C4-2B (cell line): ENCODE measurements at regions not wholly inside any gene's neighbourhood (a gene's known extent, or its start where the extent isn't known, plus 50 kb on each side); places are given as distances from the start of the nearest gene placed in this dataset.

Source experiments
- H3K27ac ChIP-seq: fragments of 450-650 bp; 2 replicates; pipeline ENCODE4 v1.5.1; 2017
- CTCF ChIP-seq: fragments of 450-650 bp; conservative IDR thresholded peaks from 2 replicates; pipeline ENCODE4 v1.5.1; 2017; ENCODE audit warnings: mild to moderate bottlenecking
- ZFX ChIP-seq: fragments of 450-650 bp; IDR thresholded peaks from 2 replicates; pipeline ENCODE4 v1.6.1; 2017

GRCh38 chr13:68124437-68125086 is 894.4 kb upstream of the PCDH9 start:
- no peak for TF ChIP-seq CTCF
- no peak for TF ChIP-seq ZFX

GRCh38 chr13:68110178-68110768 is 880.1 kb upstream of the PCDH9 start:
- TF ChIP-seq ZFX (no peak), CTCF (no peak)
- H3K27ac ChIP-seq = no peak overlapping the region

More at GRCh38 chr13:68124437-68125086, 894.4 kb upstream of the PCDH9 start:
- no peak overlapping the region for H3K27ac ChIP-seq

DNA sequence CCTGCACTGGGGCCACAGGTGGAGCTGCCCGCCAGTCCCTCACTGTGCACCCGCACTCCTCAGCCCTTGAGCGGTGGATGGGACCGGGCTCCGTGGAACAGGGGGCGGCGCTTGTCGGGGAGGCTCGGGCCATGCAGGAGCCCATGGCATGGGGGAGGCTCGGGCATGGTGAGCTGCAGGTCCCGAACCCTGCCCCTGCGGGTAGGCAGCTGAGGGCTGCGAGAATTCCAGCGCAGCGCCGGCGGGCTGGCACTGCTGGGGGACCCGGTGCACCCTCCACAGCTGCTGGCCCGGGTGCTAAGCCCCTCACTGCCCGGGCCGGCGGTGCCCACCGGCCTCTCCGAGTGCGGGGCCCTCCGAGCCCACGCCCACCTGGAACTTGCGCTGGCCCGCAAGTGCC is 877.5 kb upstream of the PCDH9 start:
- H3K27ac ChIP-seq = no peak overlapping the region

GRCh38 chr13:68099631-68100030 is 869.5 kb upstream of the PCDH9 start:
- TF ChIP-seq CTCF (no peak), ZFX (no peak)

More for the DNA sequence above, 877.5 kb upstream of the PCDH9 start:
- TF ChIP-seq ZFX = no peak
- TF ChIP-seq CTCF = no peak

DNA sequence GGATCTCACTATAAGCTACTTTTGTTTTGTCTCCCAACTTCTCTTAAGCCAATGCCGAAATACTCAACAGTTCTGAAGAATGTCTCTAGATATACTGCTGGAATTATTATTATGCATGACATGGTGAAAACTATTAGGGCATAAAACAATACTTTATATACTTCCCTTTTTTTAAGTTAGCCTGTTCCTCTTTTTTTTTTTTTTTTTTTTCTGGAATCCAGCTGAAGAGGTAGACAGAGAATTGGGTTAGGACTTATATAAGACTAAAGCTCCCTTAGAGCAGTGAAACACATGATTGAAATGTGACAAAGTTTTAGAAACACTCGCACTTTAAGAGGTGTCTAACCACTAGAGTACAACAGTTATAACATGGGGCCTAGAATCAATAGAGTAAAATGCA is 850.9 kb upstream of the PCDH9 start:
- H3K27ac ChIP-seq = no peak overlapping the region
- no peak for TF ChIP-seq CTCF
- no peak for TF ChIP-seq ZFX

More at GRCh38 chr13:68099631-68100030, 869.5 kb upstream of the PCDH9 start:
- H3K27ac ChIP-seq = no peak overlapping the region

GRCh38 chr13:68078874-68079273 is 848.7 kb upstream of the PCDH9 start:
- no peak overlapping the region for H3K27ac ChIP-seq
- TF ChIP-seq ZFX (no peak), CTCF (no peak)

DNA sequence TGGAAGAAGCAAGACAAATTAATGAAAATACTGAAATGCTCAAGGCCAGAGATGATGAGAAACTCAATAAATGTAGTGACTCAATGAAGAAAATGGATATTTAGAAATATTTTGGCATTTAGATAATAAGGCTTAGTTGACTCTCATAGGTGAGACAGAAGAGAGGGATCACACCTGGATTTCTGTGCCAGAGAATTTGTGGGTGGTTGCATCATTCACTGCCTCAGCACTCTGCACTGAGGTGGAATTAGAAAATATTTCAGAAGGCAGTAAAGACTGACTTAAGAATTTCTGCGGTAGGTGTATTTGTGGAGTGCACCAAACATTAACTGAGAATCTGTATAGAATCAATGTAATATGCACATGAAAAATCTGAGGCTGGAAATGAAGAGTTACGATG is 848.3 kb upstream of the PCDH9 start:
- H3K27ac ChIP-seq = no peak overlapping the region
- TF ChIP-seq ZFX = no peak

DNA sequence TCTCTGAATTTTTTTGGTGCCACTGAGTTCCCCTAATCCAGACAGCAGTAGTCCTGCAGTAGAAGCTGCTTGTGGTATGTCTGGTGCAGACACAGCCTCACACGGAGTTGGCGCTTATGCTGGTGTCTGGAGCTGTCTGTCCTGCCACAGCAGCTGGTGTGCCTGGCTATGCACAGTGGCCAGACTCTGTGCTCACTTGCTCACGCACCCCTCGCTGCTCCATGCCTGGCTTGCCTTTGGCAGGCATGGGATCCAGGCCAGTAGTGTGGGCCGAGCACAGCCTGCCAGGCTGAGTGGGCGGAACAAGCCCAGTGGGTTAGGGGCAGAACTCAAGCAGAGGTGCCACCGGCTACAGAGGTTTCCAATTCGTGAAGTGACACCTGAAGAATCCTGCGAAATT is 845.9 kb upstream of the PCDH9 start:
- TF ChIP-seq CTCF (no peak), ZFX (no peak)
- no peak overlapping the region for H3K27ac ChIP-seq
